HepG2 (cell line): ENCODE measurements at regions not wholly inside any gene's neighbourhood (a gene's known extent, or its start where the extent isn't known, plus 50 kb on each side); places are given as distances from the start of the nearest gene placed in this dataset.

Source experiments
- ATF7-NPFF ChIP-seq: sonication (generic); formaldehyde crosslinking; IDR thresholded peaks from 2 replicates; pipeline ENCODE4 v1.8.1; 2023; ENCODE audit warnings: mild to moderate bottlenecking, low read depth, missing genetic modification reagents, moderate library complexity
- FOXA3 ChIP-seq: IDR thresholded peaks from 2 replicates; pipeline ENCODE4 v1.6.1; 2016; ENCODE audit warnings: missing genetic modification reagents, missing compliant biosample characterization
- FOXM1 ChIP-seq: sonication (generic); formaldehyde crosslinking; IDR thresholded peaks from 2 replicates; pipeline ENCODE4 v1.5.0; 2020; ENCODE audit warnings: missing genetic modification reagents
- KLF15 ChIP-seq: sonication (generic); formaldehyde crosslinking; IDR thresholded peaks from 2 replicates; pipeline ENCODE4 v1.8.1; 2023; ENCODE audit warnings: borderline replicate concordance, mild to moderate bottlenecking, inconsistent platforms, missing genetic modification reagents, mixed read lengths
- MEIS1 ChIP-seq: sonication (generic); formaldehyde crosslinking; IDR thresholded peaks from 2 replicates; pipeline ENCODE4 v1.9.0; 2021; ENCODE audit warnings: mild to moderate bottlenecking, missing genetic modification reagents, moderate library complexity, borderline replicate concordance
- RBFOX2 ChIP-seq: fragments of 200-400 bp; formaldehyde crosslinking; IDR thresholded peaks from 2 replicates; pipeline ENCODE4 v1.6.1; 2017; ENCODE audit warnings: low read depth, mild to moderate bottlenecking, low read length
- RELA ChIP-seq: sonication (generic); formaldehyde crosslinking; IDR thresholded peaks from 2 replicates; pipeline ENCODE4 v1.4.0; 2020; ENCODE audit warnings: missing genetic modification reagents
- RFXAP ChIP-seq: sonication (generic); formaldehyde crosslinking; IDR thresholded peaks from 2 replicates; pipeline ENCODE4 v1.4.0; 2020; ENCODE audit warnings: missing genetic modification reagents, borderline replicate concordance
- TCF12 ChIP-seq, 2 experiments: fragments of 450-650 bp in 1 of 2; sonication (generic) in 1 of 2; formaldehyde crosslinking in 1 of 2; IDR thresholded peaks; 2 replicates each; pipeline versions ENCODE4 v1.6.1 to v1.8.0; 2017 to 2022; ENCODE audit warnings: antibody characterized with exemption in 1 of 2, mild to moderate bottlenecking in 1 of 2, missing genetic modification reagents in 1 of 2, moderate library complexity in 1 of 2
- XRCC5 ChIP-seq: fragments of 200-400 bp; formaldehyde crosslinking; optimal IDR thresholded peaks from 2 replicates; pipeline ENCODE3; 2017; ENCODE audit warnings: mild to moderate bottlenecking, low read length
- ZBTB20 ChIP-seq: sonication (generic); formaldehyde crosslinking; IDR thresholded peaks from 2 replicates; pipeline ENCODE4 v1.8.1; 2023; ENCODE audit warnings: missing genetic modification reagents, low read depth, mild to moderate bottlenecking, borderline replicate concordance
- ZBTB38 ChIP-seq: sonication (generic); formaldehyde crosslinking; IDR thresholded peaks from 2 replicates; pipeline ENCODE4 v1.5.1; 2020; ENCODE audit warnings: mild to moderate bottlenecking, missing genetic modification reagents
- ZC3H13 ChIP-seq: sonication (generic); formaldehyde crosslinking; IDR thresholded peaks from 2 replicates; pipeline ENCODE4 v1.8.1; 2023; ENCODE audit warnings: mild to moderate bottlenecking, missing genetic modification reagents, moderate library complexity
- ZKSCAN8 ChIP-seq: IDR thresholded peaks from 2 replicates; pipeline ENCODE4 v1.6.1; 2016; ENCODE audit warnings: borderline replicate concordance, missing genetic modification reagents, missing compliant biosample characterization
- ZNF274 ChIP-seq: sonication (generic); formaldehyde crosslinking; IDR thresholded peaks from 2 replicates; pipeline ENCODE4 v1.5.1; 2020; ENCODE audit warnings: mild to moderate bottlenecking, missing genetic modification reagents
- ZNF292 ChIP-seq: sonication (generic); formaldehyde crosslinking; IDR thresholded peaks from 2 replicates; pipeline ENCODE4 v1.8.1; 2022; ENCODE audit warnings: mild to moderate bottlenecking, low read depth, missing genetic modification reagents, borderline replicate concordance
- ZNF850 ChIP-seq: sonication (generic); formaldehyde crosslinking; conservative IDR thresholded peaks from 2 replicates; pipeline ENCODE4 v1.9.0; 2021; ENCODE audit warnings: mild to moderate bottlenecking, missing genetic modification reagents
- TF ChIP-seq, protein P1 (sequence below): IDR thresholded peaks from 2 replicates; pipeline ENCODE4 v1.6.1; 2018; ENCODE audit warnings: missing genetic modification reagents, mild to moderate bottlenecking, missing compliant biosample characterization
- TF ChIP-seq, protein P2 (sequence below): sonication (generic); formaldehyde crosslinking; IDR thresholded peaks from 2 replicates; pipeline ENCODE4 v1.5.0; 2020; ENCODE audit warnings: mild to moderate bottlenecking, missing genetic modification reagents, borderline replicate concordance

DNA sequence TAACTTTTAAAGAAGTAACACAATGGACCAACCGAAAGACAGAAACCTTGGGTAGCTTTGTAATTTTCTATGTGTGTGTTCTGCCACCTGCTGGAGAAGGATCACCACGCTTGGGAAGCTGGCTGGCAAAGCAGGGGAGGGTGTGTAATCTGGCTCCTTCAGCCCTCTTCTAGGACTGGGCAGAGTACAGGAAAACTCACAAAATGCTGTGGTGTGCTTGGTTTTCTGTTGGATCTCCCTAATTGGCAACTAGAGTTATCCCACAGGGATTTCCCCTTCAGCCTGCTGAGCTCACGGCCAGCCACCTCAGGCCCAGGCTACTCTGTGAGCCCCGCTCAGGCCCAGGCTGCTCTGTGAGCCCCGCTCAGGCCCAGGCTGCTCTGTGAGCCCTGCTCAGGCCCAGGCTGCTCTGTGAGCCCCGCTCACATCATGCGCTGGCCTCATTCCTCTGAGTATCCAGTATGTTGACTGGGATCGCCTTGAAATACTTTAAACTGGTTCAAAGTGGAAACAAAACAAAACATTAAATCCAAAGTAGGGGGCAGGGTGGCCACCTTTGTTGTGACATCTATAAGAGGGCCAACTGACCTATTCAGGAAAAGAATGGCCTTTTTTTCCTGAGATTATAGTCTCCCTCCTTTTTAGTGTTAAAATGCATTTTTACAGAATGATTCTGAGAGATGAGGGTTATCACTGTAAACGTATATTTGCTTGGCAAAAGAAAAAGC is 52.0 kb upstream of the RNU6-8 start (continued):
- TF ChIP-seq, protein P1, sequence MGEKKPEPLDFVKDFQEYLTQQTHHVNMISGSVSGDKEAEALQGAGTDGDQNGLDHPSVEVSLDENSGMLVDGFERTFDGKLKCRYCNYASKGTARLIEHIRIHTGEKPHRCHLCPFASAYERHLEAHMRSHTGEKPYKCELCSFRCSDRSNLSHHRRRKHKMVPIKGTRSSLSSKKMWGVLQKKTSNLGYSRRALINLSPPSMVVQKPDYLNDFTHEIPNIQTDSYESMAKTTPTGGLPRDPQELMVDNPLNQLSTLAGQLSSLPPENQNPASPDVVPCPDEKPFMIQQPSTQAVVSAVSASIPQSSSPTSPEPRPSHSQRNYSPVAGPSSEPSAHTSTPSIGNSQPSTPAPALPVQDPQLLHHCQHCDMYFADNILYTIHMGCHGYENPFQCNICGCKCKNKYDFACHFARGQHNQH, result peak; percentile 82; the same call in 1 of the 2 replicates
- TF ChIP-seq RELA, result no peak
- TF ChIP-seq ZBTB20 (CRISPR knock-in tag), result 0 out of 2 replicates have a peak, but pooled peaks have one; percentile 58
- TF ChIP-seq ZNF850, result no peak
- no peak for TF ChIP-seq ATF7-NPFF
- no peak for TF ChIP-seq FOXM1 (CRISPR knock-in tag)
- no peak for TF ChIP-seq KLF15 (CRISPR knock-in tag)
- TF ChIP-seq RFXAP, result no peak
- TF ChIP-seq FOXA3 (CRISPR knock-in tag), result peak; percentile 47; the same call in 1 of the 2 replicates
- TF ChIP-seq ZKSCAN8 (CRISPR knock-in tag), result peak; percentile 58; the same call in 1 of the 2 replicates
- no peak for TF ChIP-seq TCF12 (IDR thresholded peaks at IDR 0.05)
- TF ChIP-seq TCF12 (CRISPR knock-in tag; IDR thresholded peaks at IDR 0.05), result no peak
- TF ChIP-seq ZBTB38, result peak; percentile 86
- no peak for TF ChIP-seq ZC3H13 (CRISPR knock-in tag)
- no peak; the same call in 1 of the 2 replicates for TF ChIP-seq ZNF292 (CRISPR knock-in tag)
- TF ChIP-seq MEIS1 (CRISPR knock-in tag), result no peak
- peak; percentile 56; the same call in 1 of the 2 replicates for TF ChIP-seq ZNF274 (CRISPR knock-in tag)
- TF ChIP-seq XRCC5, result peak; percentile 92
- TF ChIP-seq, protein P2, sequence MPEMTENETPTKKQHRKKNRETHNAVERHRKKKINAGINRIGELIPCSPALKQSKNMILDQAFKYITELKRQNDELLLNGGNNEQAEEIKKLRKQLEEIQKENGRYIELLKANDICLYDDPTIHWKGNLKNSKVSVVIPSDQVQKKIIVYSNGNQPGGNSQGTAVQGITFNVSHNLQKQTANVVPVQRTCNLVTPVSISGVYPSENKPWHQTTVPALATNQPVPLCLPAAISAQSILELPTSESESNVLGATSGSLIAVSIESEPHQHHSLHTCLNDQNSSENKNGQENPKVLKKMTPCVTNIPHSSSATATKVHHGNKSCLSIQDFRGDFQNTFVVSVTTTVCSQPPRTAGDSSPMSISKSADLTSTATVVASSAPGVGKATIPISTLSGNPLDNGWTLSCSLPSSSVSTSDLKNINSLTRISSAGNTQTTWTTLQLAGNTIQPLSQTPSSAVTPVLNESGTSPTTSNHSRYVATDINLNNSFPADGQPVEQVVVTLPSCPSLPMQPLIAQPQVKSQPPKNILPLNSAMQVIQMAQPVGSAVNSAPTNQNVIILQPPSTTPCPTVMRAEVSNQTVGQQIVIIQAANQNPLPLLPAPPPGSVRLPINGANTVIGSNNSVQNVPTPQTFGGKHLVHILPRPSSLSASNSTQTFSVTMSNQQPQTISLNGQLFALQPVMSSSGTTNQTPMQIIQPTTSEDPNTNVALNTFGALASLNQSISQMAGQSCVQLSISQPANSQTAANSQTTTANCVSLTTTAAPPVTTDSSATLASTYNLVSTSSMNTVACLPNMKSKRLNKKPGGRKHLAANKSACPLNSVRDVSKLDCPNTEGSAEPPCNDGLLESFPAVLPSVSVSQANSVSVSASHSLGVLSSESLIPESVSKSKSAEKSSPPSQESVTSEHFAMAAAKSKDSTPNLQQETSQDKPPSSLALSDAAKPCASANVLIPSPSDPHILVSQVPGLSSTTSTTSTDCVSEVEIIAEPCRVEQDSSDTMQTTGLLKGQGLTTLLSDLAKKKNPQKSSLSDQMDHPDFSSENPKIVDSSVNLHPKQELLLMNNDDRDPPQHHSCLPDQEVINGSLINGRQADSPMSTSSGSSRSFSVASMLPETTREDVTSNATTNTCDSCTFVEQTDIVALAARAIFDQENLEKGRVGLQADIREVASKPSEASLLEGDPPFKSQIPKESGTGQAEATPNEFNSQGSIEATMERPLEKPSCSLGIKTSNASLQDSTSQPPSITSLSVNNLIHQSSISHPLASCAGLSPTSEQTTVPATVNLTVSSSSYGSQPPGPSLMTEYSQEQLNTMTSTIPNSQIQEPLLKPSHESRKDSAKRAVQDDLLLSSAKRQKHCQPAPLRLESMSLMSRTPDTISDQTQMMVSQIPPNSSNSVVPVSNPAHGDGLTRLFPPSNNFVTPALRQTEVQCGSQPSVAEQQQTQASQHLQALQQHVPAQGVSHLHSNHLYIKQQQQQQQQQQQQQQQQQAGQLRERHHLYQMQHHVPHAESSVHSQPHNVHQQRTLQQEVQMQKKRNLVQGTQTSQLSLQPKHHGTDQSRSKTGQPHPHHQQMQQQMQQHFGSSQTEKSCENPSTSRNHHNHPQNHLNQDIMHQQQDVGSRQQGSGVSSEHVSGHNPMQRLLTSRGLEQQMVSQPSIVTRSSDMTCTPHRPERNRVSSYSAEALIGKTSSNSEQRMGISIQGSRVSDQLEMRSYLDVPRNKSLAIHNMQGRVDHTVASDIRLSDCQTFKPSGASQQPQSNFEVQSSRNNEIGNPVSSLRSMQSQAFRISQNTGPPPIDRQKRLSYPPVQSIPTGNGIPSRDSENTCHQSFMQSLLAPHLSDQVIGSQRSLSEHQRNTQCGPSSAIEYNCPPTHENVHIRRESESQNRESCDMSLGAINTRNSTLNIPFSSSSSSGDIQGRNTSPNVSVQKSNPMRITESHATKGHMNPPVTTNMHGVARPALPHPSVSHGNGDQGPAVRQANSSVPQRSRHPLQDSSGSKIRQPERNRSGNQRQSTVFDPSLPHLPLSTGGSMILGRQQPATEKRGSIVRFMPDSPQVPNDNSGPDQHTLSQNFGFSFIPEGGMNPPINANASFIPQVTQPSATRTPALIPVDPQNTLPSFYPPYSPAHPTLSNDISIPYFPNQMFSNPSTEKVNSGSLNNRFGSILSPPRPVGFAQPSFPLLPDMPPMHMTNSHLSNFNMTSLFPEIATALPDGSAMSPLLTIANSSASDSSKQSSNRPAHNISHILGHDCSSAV, result no peak
- TF ChIP-seq RBFOX2, result no peak
